HEK293 (cell line): ENCODE measurements at regions not wholly inside any gene's neighbourhood (a gene's known extent, or its start where the extent isn't known, plus 50 kb on each side); places are given as distances from the start of the nearest gene placed in this dataset.

Source experiments
- CTCF ChIA-PET: fragments of 350-600 bp; formaldehyde crosslinking; extraction: SDS; loops from one replicate; lab custom pipeline; 2021; ENCODE audit warnings: antibody characterized with exemption; lab: Yijun Ruan, JAX
- POLR2A ChIA-PET: fragments of 300-600 bp; formaldehyde crosslinking; extraction: SDS; loops from one replicate; lab custom pipeline; 2020; ENCODE audit warnings: antibody characterized with exemption, inconsistent platforms; lab: Yijun Ruan, JAX
- H3K27ac ChIP-seq: fragments of 200-500 bp; sonication (Bioruptor generic); 2 replicates; pipeline ENCODE4 v1.5.1; 2014; ENCODE audit warnings: low read depth, low read length, control low read depth, inconsistent platforms; ENCODE audit errors: extremely low read depth
- H3K36me3 ChIP-seq, 2 experiments: fragments of 200-500 bp in 1 of 2; sonication (Bioruptor generic) in 1 of 2; 1 replicate in 1 of 2; 2 replicates in 1 of 2; pipeline ENCODE4 v1.5.1; 2014 to 2017; ENCODE audit warnings: inconsistent platforms in 2 of 2, low read length in 2 of 2; ENCODE audit not compliant: control insufficient read depth in 2 of 2, insufficient read depth in 1 of 2
- H3K4me1 ChIP-seq: fragments of 200-500 bp; sonication (Bioruptor generic); 2 replicates; pipeline ENCODE4 v1.5.1; 2014; ENCODE audit warnings: mild to moderate bottlenecking, low read length, inconsistent platforms; ENCODE audit not compliant: control insufficient read depth, insufficient read depth
- H3K4me3 ChIP-seq: 2 replicates; pipeline ENCODE4 v1.5.1; 2011; ENCODE audit warnings: low read depth, mild to moderate bottlenecking, control low read depth, low read length, moderate library complexity
- H3K9me3 ChIP-seq: fragments of 200-500 bp; sonication (Bioruptor generic); 2 replicates; pipeline ENCODE4 v1.5.1; 2014; ENCODE audit warnings: low read depth, low read length, inconsistent platforms; ENCODE audit not compliant: control insufficient read depth, insufficient read depth
- GFI1B ChIP-seq: fragments of 450-650 bp; formaldehyde crosslinking; IDR thresholded peaks from 2 replicates; pipeline ENCODE4 v1.5.1; 2016; ENCODE audit warnings: missing biosample characterization, missing genetic modification characterization
- KLF9 ChIP-seq: fragments of 450-650 bp; formaldehyde crosslinking; IDR thresholded peaks from 2 replicates; pipeline ENCODE4 v1.5.1; 2016; ENCODE audit warnings: missing biosample characterization, missing genetic modification characterization, low read depth
- SCRT1 ChIP-seq: fragments of 450-650 bp; formaldehyde crosslinking; IDR thresholded peaks from 2 replicates; pipeline ENCODE4 v1.5.1; 2016; ENCODE audit warnings: missing biosample characterization, missing genetic modification characterization, borderline replicate concordance
- ZNF10 ChIP-seq: fragments of 450-650 bp; formaldehyde crosslinking; IDR thresholded peaks from 2 replicates; pipeline ENCODE4 v1.5.1; 2017; ENCODE audit warnings: missing biosample characterization, missing genetic modification characterization
- ZNF37A ChIP-seq: fragments of 450-650 bp; IDR thresholded peaks from 2 replicates; pipeline ENCODE4 v1.5.1; 2018; ENCODE audit warnings: missing biosample characterization, missing genetic modification characterization
- ZNF423 ChIP-seq: fragments of 450-650 bp; formaldehyde crosslinking; IDR thresholded peaks from 2 replicates; pipeline ENCODE4 v1.5.1; 2016; ENCODE audit warnings: missing biosample characterization, missing genetic modification characterization
- ZNF473 ChIP-seq: fragments of 450-650 bp; formaldehyde crosslinking; IDR thresholded peaks from 2 replicates; pipeline ENCODE4 v1.5.1; 2017; ENCODE audit warnings: missing biosample characterization, missing genetic modification characterization
- ZNF585B ChIP-seq: fragments of 450-650 bp; formaldehyde crosslinking; IDR thresholded peaks from 2 replicates; pipeline ENCODE4 v1.5.1; 2016; ENCODE audit warnings: missing biosample characterization, missing genetic modification characterization
- ZNF76 ChIP-seq: fragments of 450-650 bp; formaldehyde crosslinking; IDR thresholded peaks from 2 replicates; pipeline ENCODE4; 2016; ENCODE audit warnings: low read depth, missing biosample characterization, missing genetic modification characterization, borderline replicate concordance
- ZSCAN30 ChIP-seq: fragments of 450-650 bp; IDR thresholded peaks from 2 replicates; pipeline ENCODE4 v1.5.1; 2018; ENCODE audit warnings: missing biosample characterization, mild to moderate bottlenecking, missing genetic modification characterization, moderate library complexity
- TF ChIP-seq, protein P1 (sequence below): fragments of 450-650 bp; formaldehyde crosslinking; IDR thresholded peaks from 2 replicates; pipeline ENCODE4 v1.5.1; 2016; ENCODE audit warnings: missing biosample characterization, missing genetic modification characterization
- TF ChIP-seq, protein P2 (sequence below): fragments of 450-650 bp; formaldehyde crosslinking; IDR thresholded peaks from 2 replicates; pipeline ENCODE4 v1.5.1; 2017; ENCODE audit warnings: missing biosample characterization, mild to moderate bottlenecking, missing genetic modification characterization, moderate library complexity
- TF ChIP-seq, protein P3 (sequence below): fragments of 450-650 bp; formaldehyde crosslinking; IDR thresholded peaks from 2 replicates; pipeline ENCODE4 v1.5.1; 2017; ENCODE audit warnings: missing biosample characterization, missing genetic modification characterization
- TF ChIP-seq, protein P4 (sequence below): fragments of 450-650 bp; formaldehyde crosslinking; IDR thresholded peaks from 2 replicates; pipeline ENCODE4 v1.5.1; 2016; ENCODE audit warnings: missing biosample characterization, missing genetic modification characterization
- TF ChIP-seq, protein P5 (sequence below): fragments of 450-650 bp; formaldehyde crosslinking; IDR thresholded peaks from 2 replicates; pipeline ENCODE4 v1.5.1; 2016; ENCODE audit warnings: missing biosample characterization, missing genetic modification characterization
- TF ChIP-seq, protein P6 (sequence below): fragments of 450-650 bp; formaldehyde crosslinking; IDR thresholded peaks from 2 replicates; pipeline ENCODE4 v1.5.1; 2016; ENCODE audit warnings: missing biosample characterization, missing genetic modification characterization

DNA sequence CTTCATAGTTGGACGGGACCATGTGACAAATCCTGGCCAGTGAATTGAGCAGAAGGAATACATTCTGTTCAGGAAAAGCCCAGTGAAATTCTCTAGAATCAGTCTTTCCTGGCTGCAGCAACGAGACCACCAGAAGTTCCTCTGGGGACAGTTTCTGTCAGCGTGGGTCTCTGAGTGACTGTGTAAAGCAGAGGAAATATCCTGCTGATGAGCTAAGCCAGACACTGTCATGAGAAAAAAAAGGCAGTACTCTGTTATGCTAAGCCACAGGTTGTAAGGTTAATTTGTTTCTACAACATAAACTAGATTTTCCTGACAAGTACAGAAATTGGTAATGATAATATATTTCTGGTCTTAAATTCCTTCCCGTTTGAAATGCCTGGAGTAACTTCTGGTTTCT lies 664.4 kb downstream of the LMO4 start:
- H3K4me3 ChIP-seq = no peak overlapping the region
- H3K27ac ChIP-seq = no peak overlapping the region
- no peaks in the 10 kb centered on the region for H3K9me3 ChIP-seq
- H3K4me1 ChIP-seq = no peaks in the 10 kb centered on the region
- TF ChIP-seq ZNF76 = no peak
- TF ChIP-seq, protein P1, sequence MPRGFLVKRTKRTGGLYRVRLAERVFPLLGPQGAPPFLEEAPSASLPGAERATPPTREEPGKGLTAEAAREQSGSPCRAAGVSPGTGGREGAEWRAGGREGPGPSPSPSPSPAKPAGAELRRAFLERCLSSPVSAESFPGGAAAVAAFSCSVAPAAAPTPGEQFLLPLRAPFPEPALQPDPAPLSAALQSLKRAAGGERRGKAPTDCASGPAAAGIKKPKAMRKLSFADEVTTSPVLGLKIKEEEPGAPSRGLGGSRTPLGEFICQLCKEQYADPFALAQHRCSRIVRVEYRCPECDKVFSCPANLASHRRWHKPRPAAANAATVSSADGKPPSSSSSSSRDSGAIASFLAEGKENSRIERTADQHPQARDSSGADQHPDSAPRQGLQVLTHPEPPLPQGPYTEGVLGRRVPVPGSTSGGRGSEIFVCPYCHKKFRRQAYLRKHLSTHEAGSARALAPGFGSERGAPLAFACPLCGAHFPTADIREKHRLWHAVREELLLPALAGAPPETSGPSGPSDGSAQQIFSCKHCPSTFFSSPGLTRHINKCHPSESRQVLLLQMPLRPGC (tag by site-specific recombination) = no peak
- TF ChIP-seq, protein P2, sequence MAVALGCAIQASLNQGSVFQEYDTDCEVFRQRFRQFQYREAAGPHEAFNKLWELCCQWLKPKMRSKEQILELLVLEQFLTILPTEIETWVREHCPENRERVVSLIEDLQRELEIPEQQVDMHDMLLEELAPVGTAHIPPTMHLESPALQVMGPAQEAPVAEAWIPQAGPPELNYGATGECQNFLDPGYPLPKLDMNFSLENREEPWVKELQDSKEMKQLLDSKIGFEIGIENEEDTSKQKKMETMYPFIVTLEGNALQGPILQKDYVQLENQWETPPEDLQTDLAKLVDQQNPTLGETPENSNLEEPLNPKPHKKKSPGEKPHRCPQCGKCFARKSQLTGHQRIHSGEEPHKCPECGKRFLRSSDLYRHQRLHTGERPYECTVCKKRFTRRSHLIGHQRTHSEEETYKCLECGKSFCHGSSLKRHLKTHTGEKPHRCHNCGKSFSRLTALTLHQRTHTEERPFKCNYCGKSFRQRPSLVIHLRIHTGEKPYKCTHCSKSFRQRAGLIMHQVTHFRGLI = no peak
- TF ChIP-seq, protein P3, sequence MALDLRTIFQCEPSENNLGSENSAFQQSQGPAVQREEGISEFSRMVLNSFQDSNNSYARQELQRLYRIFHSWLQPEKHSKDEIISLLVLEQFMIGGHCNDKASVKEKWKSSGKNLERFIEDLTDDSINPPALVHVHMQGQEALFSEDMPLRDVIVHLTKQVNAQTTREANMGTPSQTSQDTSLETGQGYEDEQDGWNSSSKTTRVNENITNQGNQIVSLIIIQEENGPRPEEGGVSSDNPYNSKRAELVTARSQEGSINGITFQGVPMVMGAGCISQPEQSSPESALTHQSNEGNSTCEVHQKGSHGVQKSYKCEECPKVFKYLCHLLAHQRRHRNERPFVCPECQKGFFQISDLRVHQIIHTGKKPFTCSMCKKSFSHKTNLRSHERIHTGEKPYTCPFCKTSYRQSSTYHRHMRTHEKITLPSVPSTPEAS = no peak
- no peak for TF ChIP-seq ZSCAN30
- TF ChIP-seq ZNF37A (tag by site-specific recombination) = no peak
- TF ChIP-seq ZNF585B (tag by site-specific recombination) = no peak
- no peak for TF ChIP-seq GFI1B (tag by site-specific recombination)
- no peak for TF ChIP-seq KLF9 (tag by site-specific recombination)
- TF ChIP-seq ZNF423 (tag by site-specific recombination) = no peak
- TF ChIP-seq, protein P4, sequence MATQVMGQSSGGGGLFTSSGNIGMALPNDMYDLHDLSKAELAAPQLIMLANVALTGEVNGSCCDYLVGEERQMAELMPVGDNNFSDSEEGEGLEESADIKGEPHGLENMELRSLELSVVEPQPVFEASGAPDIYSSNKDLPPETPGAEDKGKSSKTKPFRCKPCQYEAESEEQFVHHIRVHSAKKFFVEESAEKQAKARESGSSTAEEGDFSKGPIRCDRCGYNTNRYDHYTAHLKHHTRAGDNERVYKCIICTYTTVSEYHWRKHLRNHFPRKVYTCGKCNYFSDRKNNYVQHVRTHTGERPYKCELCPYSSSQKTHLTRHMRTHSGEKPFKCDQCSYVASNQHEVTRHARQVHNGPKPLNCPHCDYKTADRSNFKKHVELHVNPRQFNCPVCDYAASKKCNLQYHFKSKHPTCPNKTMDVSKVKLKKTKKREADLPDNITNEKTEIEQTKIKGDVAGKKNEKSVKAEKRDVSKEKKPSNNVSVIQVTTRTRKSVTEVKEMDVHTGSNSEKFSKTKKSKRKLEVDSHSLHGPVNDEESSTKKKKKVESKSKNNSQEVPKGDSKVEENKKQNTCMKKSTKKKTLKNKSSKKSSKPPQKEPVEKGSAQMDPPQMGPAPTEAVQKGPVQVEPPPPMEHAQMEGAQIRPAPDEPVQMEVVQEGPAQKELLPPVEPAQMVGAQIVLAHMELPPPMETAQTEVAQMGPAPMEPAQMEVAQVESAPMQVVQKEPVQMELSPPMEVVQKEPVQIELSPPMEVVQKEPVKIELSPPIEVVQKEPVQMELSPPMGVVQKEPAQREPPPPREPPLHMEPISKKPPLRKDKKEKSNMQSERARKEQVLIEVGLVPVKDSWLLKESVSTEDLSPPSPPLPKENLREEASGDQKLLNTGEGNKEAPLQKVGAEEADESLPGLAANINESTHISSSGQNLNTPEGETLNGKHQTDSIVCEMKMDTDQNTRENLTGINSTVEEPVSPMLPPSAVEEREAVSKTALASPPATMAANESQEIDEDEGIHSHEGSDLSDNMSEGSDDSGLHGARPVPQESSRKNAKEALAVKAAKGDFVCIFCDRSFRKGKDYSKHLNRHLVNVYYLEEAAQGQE (tag by site-specific recombination) = no peak
- TF ChIP-seq, protein P5, sequence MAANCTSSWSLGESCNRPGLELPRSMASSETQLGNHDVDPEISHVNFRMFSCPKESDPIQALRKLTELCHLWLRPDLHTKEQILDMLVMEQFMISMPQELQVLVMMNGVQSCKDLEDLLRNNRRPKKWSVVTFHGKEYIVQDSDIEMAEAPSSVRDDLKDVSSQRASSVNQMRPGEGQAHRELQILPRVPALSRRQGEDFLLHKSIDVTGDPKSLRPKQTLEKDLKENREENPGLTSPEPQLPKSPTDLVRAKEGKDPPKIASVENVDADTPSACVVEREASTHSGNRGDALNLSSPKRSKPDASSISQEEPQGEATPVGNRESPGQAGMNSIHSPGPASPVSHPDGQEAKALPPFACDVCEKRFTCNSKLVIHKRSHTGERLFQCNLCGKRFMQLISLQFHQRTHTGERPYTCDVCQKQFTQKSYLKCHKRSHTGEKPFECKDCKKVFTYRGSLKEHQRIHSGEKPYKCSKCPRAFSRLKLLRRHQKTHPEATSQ = no peak
- TF ChIP-seq SCRT1 = no peak
- TF ChIP-seq, protein P6, sequence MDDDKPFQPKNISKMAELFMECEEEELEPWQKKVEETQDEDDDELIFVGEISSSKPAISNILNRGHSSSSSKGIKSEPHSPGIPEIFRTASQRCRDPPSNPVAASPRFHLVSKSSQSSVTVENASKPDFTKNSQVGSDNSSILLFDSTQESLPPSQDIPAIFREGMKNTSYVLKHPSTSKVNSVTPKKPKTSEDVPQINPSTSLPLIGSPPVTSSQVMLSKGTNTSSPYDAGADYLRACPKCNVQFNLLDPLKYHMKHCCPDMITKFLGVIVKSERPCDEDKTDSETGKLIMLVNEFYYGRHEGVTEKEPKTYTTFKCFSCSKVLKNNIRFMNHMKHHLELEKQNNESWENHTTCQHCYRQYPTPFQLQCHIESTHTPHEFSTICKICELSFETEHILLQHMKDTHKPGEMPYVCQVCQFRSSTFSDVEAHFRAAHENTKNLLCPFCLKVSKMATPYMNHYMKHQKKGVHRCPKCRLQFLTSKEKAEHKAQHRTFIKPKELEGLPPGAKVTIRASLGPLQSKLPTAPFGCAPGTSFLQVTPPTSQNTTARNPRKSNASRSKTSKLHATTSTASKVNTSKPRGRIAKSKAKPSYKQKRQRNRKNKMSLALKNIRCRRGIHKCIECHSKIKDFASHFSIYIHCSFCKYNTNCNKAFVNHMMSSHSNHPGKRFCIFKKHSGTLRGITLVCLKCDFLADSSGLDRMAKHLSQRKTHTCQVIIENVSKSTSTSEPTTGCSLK (tag by site-specific recombination) = no peak
- TF ChIP-seq ZNF10 (tag by site-specific recombination) = no peak
- TF ChIP-seq ZNF473 (tag by site-specific recombination) = no peak
- CTCF ChIA-PET = no interaction called here
- no peaks in the 10 kb centered on the region for H3K36me3 ChIP-seq
- POLR2A ChIA-PET = interaction anchor here (0.7 kb wide), 1 partner anchor 53 kb away, joined by 3 read pairs; no protein-coding TSS in a partner anchor
